ENCODE measurements at regions not wholly inside any gene's neighbourhood (a gene's known extent, or its start where the extent isn't known, plus 50 kb on each side); places are given as distances from the start of the nearest gene placed in this dataset.

DNA sequence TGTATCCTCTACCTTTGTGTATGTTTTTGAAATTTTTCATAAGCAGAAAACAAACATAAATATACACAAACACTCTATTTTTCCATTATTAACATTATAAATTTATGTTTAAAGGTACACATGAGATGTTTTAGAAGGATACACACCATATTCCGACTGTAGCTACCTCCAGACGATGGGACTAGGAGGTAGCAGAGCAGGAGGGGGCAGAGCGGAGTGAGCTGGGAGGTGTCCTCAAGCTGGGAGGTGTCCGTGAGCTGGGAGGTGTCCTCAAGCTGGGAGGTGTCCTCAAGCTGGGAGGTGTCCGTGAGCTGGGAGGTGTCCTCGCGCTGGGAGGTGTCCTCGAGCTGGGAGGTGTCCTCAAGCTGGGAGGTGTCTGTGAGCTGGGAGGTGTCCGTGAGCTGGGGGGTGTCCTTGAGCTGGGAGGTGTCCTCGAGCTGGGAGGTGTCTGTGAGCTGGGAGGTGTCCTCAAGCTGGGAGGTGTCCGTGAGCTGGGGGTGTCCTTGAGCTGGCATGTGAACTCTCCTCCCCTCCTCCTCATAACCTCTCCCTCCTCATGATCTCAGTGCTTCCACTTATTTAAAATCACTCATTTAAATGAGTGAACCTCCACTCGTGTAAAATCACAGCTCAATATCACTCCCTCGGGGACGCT, 346.9 kb upstream of the SFSWAP start:
- no peaks in the 10 kb centered on the region; the same call in 1 of the 2 replicates for H3K9me3 ChIP-seq (ENCODE audit: low read length)
- no peak overlapping the region for H2AFZ ChIP-seq (ENCODE audit: low read length)
- no peaks in the 10 kb centered on the region for H3F3A ChIP-seq (ENCODE audit: insufficient read depth, low read length)
- H3K4me2 ChIP-seq (ENCODE audit: low read length): no peak overlapping the region
- H3K36me3 ChIP-seq (ENCODE audit: insufficient read depth, low read length): no peaks in the 10 kb centered on the region
- no peak overlapping the region for H3K27ac ChIP-seq (ENCODE audit: low read depth, low read length, poor library complexity, severe bottlenecking)
- no peaks in the 10 kb centered on the region for H3K27me3 ChIP-seq (ENCODE audit: insufficient read depth, low read length)
- no peaks in the 10 kb centered on the region for H3K9me2 ChIP-seq (ENCODE audit: low read depth, low read length)
- TF ChIP-seq CTCF (IDR thresholded peaks at IDR 0.05; ENCODE audit: low read length) (no peak), EZH2 (IDR thresholded peaks at IDR 0.05; ENCODE audit: borderline replicate concordance, low read length) (no peak)
- H4K20me1 ChIP-seq (ENCODE audit: insufficient read depth, low read length): no peaks in the 10 kb centered on the region
- H3K4me1 ChIP-seq (ENCODE audit: insufficient read depth, low read length, severe bottlenecking): no peaks in the 10 kb centered on the region
- no peak overlapping the region for H3K9ac ChIP-seq (ENCODE audit: low read length)
- H3K4me3 ChIP-seq (ENCODE audit: low read depth, low read length, poor library complexity, severe bottlenecking): no peak overlapping the region
- H3K79me2 ChIP-seq (ENCODE audit: insufficient read depth, low read length): no peaks in the 10 kb centered on the region

- H4K20me1 ChIP-seq (ENCODE audit: insufficient read depth, low read length): no peaks in the 10 kb centered on the region
- H2AFZ ChIP-seq (ENCODE audit: low read length): no peak overlapping the region
- H3K27ac ChIP-seq (ENCODE audit: low read depth, low read length, poor library complexity, severe bottlenecking): no peak overlapping the region
- no peaks in the 10 kb centered on the region for H3K36me3 ChIP-seq (ENCODE audit: insufficient read depth, low read length)
- H3K9ac ChIP-seq (ENCODE audit: low read length): no peak overlapping the region
- no peaks in the 10 kb centered on the region for H3K9me2 ChIP-seq (ENCODE audit: low read depth, low read length)
- no peak for TF ChIP-seq CTCF (IDR thresholded peaks at IDR 0.05; ENCODE audit: low read length)
- TF ChIP-seq EZH2 (IDR thresholded peaks at IDR 0.05; ENCODE audit: borderline replicate concordance, low read length): no peak
- H3K4me3 ChIP-seq (ENCODE audit: low read depth, low read length, poor library complexity, severe bottlenecking): no peak overlapping the region
- H3F3A ChIP-seq (ENCODE audit: insufficient read depth, low read length): no peaks in the 10 kb centered on the region
- H3K4me2 ChIP-seq (ENCODE audit: low read length): no peak overlapping the region
- H3K4me1 ChIP-seq (ENCODE audit: insufficient read depth, low read length, severe bottlenecking): no peaks in the 10 kb centered on the region
- H3K9me3 ChIP-seq (ENCODE audit: low read length): no peaks in the 10 kb centered on the region
- H3K27me3 ChIP-seq (ENCODE audit: insufficient read depth, low read length): no peaks in the 10 kb centered on the region
- H3K79me2 ChIP-seq (ENCODE audit: insufficient read depth, low read length): no peaks in the 10 kb centered on the region
These were observed 345.7 kb upstream of the SFSWAP start for GRCh38 chr12:131364903-131365820.

GRCh38 chr12:131365821-131366260, 345.0 kb upstream of the SFSWAP start:
- Histone ChIP-seq H3K4me1 (ENCODE audit: insufficient read depth, low read length, severe bottlenecking) (no peaks in the 10 kb centered on the region), H3F3A (ENCODE audit: insufficient read depth, low read length) (no peaks in the 10 kb centered on the region), H3K9me2 (ENCODE audit: low read depth, low read length) (no peaks in the 10 kb centered on the region), H3K9ac (ENCODE audit: low read length) (no peak overlapping the region), H2AFZ (ENCODE audit: low read length) (no peak overlapping the region), H4K20me1 (ENCODE audit: insufficient read depth, low read length) (no peaks in the 10 kb centered on the region), H3K27me3 (ENCODE audit: insufficient read depth, low read length) (no peaks in the 10 kb centered on the region), H3K27ac (ENCODE audit: low read depth, low read length, poor library complexity, severe bottlenecking) (no peak overlapping the region), H3K36me3 (ENCODE audit: insufficient read depth, low read length) (no peaks in the 10 kb centered on the region), H3K79me2 (ENCODE audit: insufficient read depth, low read length) (no peaks in the 10 kb centered on the region), H3K4me2 (ENCODE audit: low read length) (no peak overlapping the region), H3K9me3 (ENCODE audit: low read length) (no peaks in the 10 kb centered on the region), H3K4me3 (ENCODE audit: low read depth, low read length, poor library complexity, severe bottlenecking) (no peak overlapping the region)
- no peak for TF ChIP-seq CTCF (IDR thresholded peaks at IDR 0.05; ENCODE audit: low read length)
- no peak for TF ChIP-seq EZH2 (IDR thresholded peaks at IDR 0.05; ENCODE audit: borderline replicate concordance, low read length)

Measured in OCI-LY1 (cell line).